ENCODE measurements at regions not wholly inside any gene's neighbourhood (a gene's known extent, or its start where the extent isn't known, plus 50 kb on each side); places are given as distances from the start of the nearest gene placed in this dataset.
"Not testable (repeated sequence)": the region's sequence is repeated elsewhere in the genome, so short reads cannot be mapped to it uniquely, and the experiment has no call there.

DNA sequence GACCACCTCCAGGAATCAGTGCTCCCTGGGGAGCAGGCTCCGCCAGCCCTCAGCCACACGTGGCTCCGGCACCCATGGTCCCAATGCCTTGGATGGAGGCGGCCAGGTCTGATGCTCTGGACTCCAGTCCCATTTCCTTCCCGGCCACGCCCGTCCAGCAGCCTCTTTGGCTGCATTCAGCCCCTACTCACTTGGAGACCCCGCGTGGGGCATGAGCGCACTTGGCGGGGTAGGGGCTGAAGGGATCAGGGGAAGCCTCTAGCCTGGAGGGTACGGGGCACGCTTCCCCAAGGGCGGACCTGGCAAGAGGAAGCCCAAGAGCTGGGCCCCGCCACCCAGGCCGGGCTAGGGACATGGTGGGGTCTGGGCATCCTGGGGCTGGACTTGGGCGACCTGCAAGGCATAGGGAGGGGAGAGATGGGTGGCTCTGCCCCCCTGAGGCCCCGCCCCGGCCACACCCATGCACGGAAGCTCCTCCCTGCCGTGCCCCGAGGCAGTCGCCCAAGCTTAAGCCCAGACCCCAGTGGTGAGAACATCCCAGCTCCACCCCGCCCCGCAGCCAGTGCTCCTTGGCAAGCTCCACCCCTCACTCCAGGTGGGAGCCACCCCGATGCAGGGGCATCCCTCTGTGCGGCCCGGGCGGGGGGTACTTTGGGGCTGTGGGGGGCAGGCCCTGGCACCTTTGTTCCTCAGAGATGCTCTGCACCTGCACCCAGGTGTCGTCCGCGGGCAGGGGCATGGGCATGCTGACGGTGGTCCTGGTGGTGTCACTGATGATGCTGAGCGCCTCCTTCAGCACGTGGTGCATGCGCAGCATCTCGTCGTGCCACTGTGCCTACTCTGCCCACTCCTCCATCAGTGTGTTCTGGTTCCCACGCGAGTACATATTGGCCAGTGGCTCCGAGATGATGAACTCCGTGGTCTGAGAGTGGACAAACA is 163.5 kb downstream of the GOLGA6L4 start:
- TF ChIP-seq, protein P1, sequence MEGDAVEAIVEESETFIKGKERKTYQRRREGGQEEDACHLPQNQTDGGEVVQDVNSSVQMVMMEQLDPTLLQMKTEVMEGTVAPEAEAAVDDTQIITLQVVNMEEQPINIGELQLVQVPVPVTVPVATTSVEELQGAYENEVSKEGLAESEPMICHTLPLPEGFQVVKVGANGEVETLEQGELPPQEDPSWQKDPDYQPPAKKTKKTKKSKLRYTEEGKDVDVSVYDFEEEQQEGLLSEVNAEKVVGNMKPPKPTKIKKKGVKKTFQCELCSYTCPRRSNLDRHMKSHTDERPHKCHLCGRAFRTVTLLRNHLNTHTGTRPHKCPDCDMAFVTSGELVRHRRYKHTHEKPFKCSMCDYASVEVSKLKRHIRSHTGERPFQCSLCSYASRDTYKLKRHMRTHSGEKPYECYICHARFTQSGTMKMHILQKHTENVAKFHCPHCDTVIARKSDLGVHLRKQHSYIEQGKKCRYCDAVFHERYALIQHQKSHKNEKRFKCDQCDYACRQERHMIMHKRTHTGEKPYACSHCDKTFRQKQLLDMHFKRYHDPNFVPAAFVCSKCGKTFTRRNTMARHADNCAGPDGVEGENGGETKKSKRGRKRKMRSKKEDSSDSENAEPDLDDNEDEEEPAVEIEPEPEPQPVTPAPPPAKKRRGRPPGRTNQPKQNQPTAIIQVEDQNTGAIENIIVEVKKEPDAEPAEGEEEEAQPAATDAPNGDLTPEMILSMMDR (IDR thresholded peaks at IDR 0.05) = no peak
- ATAC-seq (ENCODE audit: low FRiP score) (no peak), DNase-seq (ENCODE audit: low spot score) (no peak)

DNA sequence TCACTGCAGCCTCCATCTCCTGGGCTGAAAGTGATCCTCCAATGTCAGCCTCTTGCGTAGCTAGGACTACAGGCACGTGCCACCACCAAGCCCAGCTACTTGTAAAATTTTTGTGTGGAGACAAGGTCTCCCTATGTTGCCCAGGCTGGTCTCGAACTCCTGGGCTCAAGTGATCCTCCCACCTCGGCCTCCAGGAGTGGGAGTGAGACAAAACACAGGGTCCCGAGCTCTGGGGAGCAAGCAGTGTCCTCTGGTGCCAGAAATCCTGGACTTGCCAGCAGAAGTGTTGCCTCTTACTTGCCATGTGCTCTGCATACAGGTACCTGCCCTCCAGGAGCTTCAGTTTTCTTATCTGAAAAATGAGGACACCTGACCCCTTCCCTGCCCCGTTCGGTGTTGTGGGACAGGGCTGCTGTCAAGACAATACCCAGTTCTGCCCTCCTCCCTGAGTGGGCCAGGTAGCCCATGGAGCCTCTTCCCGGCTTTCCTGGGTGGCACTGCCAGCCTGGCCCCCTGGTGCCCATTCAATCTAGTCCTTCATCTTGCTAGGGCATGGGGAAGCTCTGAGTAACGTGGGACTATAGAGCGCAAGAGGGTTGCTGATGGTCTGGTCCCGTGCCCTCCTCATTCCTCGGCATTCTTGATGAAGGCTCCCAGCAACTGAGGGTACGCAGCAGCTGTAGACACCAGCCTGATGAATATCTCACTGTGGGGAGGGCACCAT is 164.6 kb downstream of the GOLGA6L4 start:
- ATAC-seq (ENCODE audit: low FRiP score) (no peak), DNase-seq (ENCODE audit: low spot score) (no peak)
- TF ChIP-seq, protein P1 (IDR thresholded peaks at IDR 0.05) = no peak

DNA sequence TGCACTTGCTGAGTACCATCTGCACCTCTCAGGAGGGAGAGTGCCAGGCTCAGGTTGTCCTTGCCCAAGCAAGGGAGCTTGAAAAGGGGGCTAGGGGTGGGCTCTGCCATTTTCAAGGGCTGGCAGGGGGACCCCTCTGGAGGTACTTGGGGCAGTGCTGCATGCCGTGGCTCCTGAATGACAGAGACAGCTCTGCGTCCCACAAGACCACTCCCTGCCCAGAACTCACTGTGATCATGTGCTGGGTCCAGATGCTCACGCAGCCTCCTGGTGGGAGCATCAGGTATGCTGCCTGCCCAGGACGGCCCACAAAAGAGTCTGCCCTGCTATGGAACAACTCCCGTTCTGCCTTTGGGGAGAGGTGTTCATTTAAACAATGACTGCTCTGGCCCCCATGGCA is 165.2 kb downstream of the GOLGA6L4 start:
- DNase-seq (ENCODE audit: low spot score) = no peak
- ATAC-seq (ENCODE audit: low FRiP score) = no peak
- TF ChIP-seq, protein P1 (IDR thresholded peaks at IDR 0.05) = no peak

DNA sequence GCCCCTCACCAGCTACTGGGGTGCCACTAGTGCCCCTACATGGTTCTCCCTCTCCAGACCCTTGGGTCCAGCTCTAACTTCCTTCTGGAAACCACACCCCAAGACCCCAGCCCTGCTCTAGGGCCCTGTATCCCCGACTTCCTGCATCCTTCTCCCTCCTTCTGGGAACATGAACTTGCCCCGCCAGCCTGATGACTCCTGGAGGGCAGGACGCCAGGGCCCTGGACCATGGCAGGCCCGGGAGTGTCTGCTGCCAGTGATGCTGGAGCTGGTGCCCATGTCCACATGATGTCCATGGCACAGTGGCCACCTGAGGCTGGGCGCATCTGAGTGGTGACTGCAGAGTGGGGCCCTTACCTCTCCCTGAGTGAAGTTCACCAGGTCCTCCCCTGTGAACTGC is 165.9 kb downstream of the GOLGA6L4 start:
- not testable (repeated sequence) for ATAC-seq (ENCODE audit: low FRiP score); DNase-seq (ENCODE audit: low spot score)

DNA sequence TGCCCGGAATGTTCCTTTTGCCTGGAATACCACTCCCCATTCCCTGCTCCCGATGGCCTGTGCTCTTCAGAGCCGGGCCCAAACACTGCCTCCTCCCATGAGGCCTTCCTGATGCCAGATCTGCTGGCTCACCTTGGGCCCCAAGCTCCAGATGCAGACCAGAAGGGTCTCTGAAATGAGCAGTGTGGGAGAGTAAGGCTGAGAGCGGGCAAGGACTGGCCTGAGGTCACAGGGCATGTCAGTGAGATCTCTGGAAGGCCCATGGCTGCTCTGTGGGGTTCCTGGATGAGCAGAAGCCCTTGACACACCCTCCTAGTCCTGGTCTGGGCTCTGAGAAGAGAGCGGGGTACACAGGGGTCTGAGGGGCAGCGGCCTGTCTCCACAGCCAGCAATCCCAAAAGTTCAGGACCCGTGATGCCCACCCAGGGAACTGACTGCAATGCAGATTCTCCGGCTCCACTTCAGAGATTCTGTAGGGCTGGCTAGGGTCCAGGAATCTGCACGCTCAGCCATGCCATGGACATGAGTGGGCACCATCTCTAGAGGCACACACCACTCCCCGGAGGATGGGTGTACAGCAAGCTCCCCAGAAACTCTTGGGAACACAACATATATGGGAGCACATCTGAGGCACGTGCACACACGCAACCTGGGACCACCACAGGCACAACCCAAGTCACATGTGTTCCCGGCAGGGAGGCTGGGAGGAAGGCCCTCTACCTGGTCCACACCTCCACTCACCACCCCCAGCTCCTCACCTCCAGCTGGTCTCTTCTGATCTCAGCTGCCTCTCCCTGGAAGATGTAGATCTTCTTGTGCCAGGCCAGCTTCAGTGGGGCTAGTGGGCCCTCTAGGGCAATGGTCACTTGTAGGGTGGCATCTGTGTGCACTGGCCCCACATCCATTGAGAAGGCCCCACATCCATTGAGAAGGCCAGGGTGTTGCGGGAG is 166.6 kb downstream of the GOLGA6L4 start:
- not testable (repeated sequence) for DNase-seq (ENCODE audit: low spot score); ATAC-seq (ENCODE audit: low FRiP score)

DNA sequence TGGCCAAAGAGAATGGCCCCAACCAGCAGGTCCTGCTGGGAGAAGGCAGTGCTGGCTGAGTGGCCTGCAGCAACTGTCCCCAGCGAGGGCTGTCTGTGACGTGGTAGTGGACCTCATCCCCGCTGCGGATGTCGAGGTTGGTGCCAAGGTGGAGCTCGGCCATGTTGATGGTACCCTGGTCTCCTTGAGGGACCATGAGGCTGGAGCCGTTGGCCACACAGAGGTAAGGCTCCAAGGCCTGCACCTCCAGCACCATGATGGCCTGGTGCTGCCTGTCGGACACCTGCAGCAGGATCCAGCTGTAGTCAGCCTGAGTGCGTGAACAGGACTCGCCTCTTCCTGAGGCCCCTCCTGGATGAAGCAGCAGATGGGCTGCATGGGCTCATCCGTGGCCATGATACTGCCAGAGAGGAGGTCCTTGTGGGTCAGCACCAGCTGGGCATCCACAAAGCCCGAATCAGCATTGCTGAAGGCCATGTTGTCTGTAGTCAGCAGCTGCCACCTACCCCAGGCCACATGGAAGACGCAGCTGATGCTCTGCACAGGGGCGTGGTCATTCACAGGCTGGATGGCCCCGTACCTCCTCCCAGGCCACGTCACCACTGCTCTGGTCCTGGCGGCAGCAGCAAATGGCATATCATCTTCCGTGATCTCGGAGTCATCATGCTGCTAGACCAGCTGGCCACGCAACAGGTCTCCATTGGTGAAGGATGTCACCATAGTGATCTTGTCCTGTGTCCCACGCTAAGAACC is 167.5 kb downstream of the GOLGA6L4 start:
- DNase-seq (ENCODE audit: low spot score) = no peak

DNA sequence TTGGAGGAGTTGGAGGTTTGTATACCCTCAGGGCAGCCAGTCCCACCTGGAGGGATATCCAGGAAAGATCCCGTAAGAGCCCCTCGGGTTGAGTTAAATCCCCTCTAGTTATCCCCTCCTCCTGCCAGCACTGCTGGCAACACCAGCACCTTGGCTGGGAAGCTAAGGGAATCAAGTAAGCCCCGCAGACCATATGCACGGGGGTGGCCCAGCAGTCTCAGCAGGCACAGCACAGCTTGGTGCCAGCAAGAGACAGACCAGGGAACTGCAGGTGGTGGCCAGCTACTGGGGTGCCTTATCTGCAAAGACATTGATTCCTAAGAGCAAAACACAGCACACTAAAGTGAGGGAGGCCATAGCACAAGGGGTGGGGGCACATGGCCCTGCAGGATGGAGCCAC is 173.8 kb downstream of the GOLGA6L4 start:
- ATAC-seq (ENCODE audit: low FRiP score); DNase-seq (ENCODE audit: low spot score): not testable (repeated sequence)

More for the DNA sequence above, 167.5 kb downstream of the GOLGA6L4 start:
- TF ChIP-seq, protein P1 (IDR thresholded peaks at IDR 0.05) = no peak
- no peak for ATAC-seq (ENCODE audit: low FRiP score)

DNA sequence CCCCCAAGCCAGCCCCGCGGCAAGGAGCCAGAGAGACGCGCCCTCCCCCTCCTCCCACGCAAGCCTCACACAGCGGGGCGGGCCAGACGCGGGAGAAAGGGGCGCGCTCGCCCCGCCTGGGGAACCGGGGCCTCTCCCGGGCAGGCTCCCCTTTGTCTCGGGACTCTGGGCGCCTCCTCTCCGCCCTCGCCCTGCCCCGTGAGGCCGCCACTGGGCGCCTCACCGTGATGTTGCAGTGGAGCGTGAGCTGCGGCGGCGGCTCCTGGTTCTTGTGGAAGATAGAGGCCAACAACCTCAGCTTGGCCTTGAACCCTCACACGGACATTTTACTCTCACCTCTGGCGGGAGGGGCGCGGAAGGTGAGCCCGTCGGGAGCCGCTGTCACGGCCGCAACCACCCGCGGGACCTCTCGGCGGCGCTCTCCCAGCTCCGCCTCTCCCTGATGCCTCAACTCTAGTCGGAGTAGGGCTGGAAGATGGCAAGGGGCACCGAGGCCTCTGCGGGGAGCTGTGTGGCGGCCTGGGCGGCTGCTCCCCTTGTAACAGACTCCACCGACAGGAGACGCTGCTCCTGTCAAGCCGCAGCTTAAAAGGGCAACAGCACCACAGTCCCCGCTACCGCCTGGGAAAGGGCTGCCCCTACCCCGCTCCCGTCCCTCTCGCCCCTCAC is 179.2 kb upstream of the ZSCAN2 start:
- DNase-seq (ENCODE audit: low spot score); ATAC-seq (ENCODE audit: low FRiP score): not testable (repeated sequence)

DNA sequence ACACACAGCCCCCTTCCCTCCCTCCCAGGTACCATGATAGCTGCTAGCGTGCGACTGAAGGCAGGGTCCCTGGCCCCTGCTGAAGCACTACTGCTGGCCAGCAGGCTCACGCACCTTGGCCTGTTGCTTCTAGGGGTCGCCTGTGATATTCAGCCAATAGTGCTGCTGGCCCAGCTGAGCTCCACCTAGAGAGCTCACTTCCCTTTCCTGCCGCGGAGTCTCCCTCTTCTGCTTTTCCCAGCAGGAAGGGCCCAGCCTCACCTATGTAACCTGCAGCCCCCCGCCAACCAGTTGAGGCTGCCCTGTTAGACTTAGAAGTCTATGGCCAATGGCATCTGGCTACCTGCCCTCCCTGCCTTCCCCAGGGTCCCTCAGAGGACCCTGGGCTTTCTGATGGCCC is 175.5 kb upstream of the ZSCAN2 start:
- not testable (repeated sequence) for DNase-seq (ENCODE audit: low spot score)

DNA sequence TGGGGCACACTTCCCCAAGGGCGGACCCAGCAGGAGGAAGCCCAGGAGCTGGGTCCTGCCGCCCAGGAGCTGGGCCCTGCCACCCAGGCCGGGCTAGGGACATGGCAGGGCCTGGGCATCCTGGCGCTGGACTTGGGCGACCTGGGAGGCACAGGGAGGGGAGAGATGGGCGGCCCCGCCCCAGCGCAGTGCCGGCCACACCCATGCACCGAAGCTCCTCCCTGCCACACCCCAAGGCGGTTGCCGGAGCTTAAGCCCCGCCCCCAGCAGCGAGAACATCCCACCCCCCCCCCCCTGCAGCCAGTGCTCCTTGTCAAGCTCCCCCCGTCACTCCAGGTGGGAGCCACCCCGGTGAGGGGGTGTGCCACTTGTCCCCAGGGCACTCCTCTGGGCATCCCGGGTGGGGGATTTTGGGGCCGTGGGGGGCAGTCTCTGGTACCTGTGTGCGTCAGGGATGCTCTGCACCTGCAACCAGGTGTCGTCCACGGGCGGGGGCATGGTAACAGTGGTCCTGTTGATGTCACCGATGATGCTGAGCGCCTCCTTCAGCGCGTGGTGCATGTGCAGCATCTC is 127.4 kb upstream of the ZSCAN2 start:
- DNase-seq (ENCODE audit: low spot score); ATAC-seq (ENCODE audit: low FRiP score): not testable (repeated sequence)

More for the DNA sequence above, 175.5 kb upstream of the ZSCAN2 start:
- not testable (repeated sequence) for ATAC-seq (ENCODE audit: low FRiP score)

DNA sequence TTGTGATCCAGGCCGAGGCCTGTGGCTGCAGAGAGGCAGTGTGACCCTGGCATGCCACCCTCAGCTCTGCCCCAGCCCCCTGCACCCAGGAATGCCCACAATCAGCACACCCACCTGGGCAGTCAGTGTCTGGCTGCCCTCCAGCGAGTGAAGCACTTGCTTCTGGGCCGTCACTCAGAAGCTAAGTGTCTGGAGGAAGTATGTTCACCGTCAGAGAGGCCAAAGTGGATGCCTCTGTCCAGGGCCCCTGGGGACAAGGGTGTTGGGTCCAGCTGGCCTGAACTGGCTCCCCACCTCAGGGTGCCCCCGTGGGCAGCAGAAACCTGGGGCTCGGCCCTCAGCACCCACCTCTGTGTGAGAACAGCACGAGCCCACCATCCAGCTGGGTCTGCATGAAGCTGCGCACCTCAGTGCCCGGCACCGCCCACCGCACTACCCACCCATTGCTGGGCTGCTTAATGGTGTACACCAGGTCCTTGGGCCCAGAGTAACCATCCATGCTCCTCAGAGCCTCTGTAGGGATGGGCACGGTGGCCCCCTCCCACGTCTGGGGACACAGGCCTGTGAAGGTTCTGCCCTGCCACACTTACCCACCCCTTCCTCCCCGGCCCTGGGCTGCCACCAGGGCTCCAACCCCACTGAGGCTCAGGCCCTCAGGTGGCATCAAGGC is 124.3 kb upstream of the ZSCAN2 start:
- DNase-seq (ENCODE audit: low spot score) = not testable (repeated sequence)
- peak; percentile 25 for ATAC-seq (ENCODE audit: low FRiP score)

All from omental fat pad (tissue), 3 donors.